A172 (cell line): ENCODE measurements at regions not wholly inside any gene's neighbourhood (a gene's known extent, or its start where the extent isn't known, plus 50 kb on each side); places are given as distances from the start of the nearest gene placed in this dataset.
"Not testable (repeated sequence)": the region's sequence is repeated elsewhere in the genome, so short reads cannot be mapped to it uniquely, and the experiment has no call there.

Experiments used
- DNase-seq: peaks from one replicate; pipeline ENCODE4 v3.0.0-alpha.2; 2015; ENCODE audit warnings: low spot score

DNA sequence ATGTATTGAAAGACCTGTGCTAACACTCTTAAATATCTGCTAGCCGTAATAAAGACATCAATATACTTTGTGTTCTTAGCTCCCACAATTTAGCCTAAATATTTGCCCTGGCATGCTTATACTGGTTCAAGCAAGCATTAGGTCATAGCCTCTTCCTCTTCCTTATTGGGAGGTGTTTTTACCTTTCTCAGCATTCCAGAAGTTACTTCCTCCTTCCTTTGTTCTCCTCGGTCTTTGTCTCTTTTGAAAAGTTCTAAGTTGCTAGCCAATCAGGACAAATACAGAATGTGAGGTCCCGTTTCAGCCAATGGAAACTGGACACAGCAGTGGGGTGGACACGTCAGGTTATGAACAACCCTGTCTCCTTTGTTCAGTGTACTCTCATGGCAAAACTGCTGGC, 2543.6 kb downstream of the PCDH9 start:
- DNase-seq: not testable (repeated sequence)

- no peak for DNase-seq
Measured at GRCh38 chr13:64684685-64685431, 2545.3 kb downstream of the PCDH9 start.

- no peak for DNase-seq
Measured at GRCh38 chr13:64684108-64684507, 2546.0 kb downstream of the PCDH9 start.

DNA sequence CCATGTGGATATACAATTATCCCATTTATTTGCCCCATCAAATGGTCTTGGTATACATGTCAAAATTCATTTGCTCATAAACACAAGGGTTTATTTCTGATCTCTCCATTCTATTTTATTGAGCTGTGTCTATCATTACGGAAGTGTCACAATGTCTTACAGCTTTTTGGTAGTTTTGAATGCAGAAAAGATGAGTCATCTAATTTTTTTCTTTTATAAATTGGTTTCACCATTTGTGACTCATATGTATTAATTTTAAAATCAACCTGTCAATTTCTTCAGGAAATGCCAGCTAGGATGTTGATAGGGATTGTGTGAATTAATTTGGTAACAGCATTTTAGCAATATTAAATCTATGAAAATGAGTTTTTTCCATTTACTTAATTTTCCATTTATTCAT, 2549.4 kb downstream of the PCDH9 start:
- no peak for DNase-seq

DNA sequence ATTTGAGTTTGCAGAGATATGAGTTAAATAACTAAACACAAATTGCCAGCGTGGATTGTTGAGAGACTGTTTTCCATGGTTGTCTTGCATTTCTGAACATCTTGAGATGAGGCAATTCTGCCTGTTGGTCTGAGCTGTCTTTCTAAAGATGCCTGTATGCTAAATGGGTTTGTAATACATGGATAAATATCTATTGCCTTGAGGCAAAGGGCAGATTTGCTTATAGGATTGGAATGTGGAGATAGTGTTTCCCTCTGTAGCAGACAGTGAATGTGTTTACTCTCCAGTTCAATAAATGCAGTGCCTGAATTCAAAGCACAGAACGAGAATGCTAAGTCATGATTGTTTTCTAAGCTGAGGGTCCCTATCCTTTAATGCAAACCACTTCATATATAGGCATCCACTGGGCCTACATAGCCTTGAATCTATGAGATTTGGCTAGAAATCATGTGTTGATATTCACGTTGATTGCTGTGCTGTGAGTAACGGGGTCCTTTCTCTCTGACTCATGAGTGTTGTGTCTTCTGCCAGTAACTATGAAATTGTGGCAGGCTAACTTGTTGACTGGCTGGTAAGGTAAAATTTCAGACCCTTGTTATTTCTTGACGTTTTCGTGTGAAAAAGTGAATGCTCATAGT, 2554.8 kb downstream of the PCDH9 start:
- peak; percentile 21 for DNase-seq

GRCh38 chr13:64674126-64674525, 2556.0 kb downstream of the PCDH9 start:
- no peak for DNase-seq

DNA sequence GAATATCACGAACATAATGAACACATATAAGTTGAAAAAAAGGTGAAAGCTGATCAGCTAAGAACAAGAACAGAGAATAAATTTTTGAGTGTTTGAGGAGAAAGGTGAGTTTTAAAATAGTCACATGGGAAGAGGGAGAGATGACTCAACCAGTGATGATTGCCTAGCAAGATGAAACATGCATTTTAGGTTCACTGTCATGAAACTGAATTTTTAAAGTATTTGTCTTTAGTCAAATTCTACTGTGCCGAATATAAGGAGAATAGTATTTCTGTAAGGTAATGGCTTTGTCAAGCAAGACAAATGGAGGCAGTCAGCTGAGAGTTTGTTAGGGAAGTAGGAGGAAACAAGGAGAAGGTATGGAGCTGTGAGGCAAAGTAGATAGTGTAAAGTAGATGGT, 2557.4 kb downstream of the PCDH9 start:
- no peak for DNase-seq

DNA sequence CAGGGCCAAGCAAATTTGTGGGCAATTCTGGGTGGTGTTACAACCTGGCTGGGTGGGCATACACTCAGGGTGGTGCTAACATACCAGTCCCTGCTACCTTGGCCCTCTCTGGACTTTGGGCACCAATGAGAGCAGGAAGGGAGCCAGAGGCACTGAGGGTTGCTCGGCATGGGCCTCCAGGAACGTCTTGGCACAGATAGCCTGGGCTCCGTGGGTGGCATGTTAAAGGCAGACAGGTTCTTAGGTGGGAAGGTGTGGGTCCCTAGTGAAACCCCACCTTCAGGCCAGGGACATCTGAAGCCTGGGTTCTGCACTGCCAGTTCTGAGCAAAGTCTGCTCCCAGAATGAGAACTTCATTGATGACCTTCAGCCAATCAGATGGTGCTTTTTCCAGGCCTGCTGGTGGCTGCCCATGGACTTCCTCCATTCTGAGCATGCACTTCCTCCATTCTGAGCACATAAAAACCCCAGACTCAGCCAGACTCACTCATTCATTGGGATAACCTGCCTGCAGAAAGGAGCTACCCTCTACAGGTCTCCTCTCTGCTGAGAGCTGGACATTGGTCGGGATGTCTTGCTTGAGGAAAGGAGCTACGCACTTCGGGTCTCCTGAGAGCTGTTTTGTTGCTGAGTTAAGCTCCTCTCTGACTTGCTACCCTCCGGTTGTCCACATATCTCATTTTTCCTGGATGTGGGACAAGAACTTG, 2567.1 kb downstream of the PCDH9 start:
- no peak for DNase-seq

DNA sequence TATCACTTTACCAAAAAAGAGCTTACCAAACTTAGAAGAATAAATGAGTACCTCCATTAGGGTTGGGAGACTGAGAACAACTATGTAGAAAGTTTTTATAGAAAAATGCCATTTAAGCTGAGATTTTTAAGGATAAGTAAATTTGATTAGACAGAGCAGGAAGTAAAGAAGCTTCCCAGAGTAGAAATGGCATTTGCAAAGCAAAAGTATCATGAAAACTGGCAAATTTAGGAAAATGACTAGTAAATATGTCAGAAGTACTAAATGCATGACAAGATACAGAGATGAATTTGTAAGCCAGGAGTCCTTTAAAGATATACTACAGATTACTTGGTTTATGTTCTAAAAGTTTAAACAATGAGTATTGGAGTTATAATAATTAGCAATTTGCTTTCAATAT, 2581.8 kb downstream of the PCDH9 start:
- DNase-seq: no peak

DNA sequence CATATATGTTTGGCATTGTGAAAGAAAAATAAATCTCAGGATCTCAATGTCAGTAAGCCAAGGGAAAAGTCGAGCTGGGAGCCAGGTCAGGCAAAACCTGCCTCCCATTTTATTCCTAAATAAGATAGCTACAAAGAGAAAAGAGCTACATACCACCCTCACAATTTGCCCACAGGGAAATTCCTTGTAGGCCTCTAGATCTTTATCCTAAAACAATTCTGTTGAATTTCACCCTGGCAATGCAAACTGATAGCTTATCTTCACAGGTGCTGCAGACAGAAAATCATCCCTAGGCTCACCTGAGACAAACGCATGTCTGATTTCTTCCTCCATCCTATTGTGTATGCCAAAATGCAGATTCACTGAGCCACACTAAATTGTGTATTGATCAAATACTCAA, 2587.1 kb downstream of the PCDH9 start:
- no peak for DNase-seq

DNA sequence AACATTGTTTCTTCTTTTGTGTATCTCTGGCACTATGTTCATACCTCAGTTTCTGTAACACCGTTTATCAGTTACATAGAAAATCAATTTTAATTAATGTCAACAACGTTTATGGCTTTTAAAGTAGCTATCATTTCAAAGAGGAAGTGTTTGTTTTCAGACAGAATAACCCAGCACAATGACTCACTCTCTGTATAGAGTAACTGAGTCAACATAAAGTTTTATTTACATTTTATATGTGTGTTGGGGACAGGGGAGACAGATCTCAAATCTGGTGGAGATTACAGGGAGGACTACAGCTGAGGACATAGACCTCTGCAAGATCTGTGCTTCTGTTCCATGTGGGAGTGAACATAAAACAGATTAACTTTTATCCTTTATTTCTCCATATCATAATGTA, 2590.1 kb downstream of the PCDH9 start:
- no peak for DNase-seq

DNA sequence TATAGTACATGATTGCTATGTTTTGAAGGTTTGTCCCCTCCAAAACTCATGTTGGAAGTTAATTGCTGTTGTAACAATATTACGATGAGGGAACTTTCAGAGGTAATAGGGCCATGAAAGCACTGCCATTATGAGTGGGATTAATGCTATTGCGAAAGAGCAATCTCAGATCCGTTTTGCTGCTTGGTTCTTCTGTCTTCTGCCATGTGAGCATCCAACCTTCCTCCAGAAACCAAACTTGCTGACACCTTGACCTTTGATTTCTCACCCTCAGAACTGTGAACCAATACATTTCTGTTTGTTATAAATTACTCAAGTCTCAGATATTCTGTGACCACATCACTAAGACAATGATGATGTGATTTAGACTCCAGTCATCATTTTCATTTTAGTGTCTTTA, 2590.9 kb downstream of the PCDH9 start:
- DNase-seq: no peak

- peak; percentile 2 for DNase-seq
Measured at GRCh38 chr13:64633948-64634347, 2596.2 kb downstream of the PCDH9 start.

- DNase-seq: no peak
Measured at GRCh38 chr13:64627654-64628053, 2602.5 kb downstream of the PCDH9 start.

DNA sequence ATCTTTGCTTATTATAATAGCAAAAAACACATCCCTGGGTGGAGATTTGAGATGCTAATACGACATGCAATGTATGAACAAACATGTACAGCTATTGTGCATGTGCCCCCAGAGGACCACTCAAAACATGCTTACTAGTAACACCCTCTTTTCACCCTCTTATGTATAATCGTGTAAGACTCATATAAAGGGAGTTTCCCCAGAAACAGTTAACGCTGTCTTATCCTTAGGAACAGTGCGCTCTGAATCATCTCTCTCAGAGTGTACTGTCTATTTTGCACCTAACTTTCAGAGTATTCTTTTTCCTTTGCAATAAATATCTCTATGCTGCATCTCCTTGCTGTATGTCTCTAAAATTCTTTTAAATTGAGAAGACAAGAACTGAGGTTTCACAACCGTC, 2604.0 kb downstream of the PCDH9 start:
- DNase-seq: no peak

GRCh38 chr13:64617231-64617630, 2612.9 kb downstream of the PCDH9 start:
- DNase-seq: no peak

- DNase-seq: peak; percentile 3
Measured at GRCh38 chr13:64591971-64592370, 2638.2 kb downstream of the PCDH9 start.

- no peak for DNase-seq
Measured at GRCh38 chr13:64579331-64579730, 2650.8 kb downstream of the PCDH9 start.

- DNase-seq: no peak
Measured at GRCh38 chr13:64568748-64569147, 2661.4 kb downstream of the PCDH9 start.

- not testable (repeated sequence) for DNase-seq
Measured at GRCh38 chr13:64558031-64558430, 2672.1 kb downstream of the PCDH9 start.

GRCh38 chr13:64556376-64556775, 2673.8 kb downstream of the PCDH9 start:
- DNase-seq: no peak

DNA sequence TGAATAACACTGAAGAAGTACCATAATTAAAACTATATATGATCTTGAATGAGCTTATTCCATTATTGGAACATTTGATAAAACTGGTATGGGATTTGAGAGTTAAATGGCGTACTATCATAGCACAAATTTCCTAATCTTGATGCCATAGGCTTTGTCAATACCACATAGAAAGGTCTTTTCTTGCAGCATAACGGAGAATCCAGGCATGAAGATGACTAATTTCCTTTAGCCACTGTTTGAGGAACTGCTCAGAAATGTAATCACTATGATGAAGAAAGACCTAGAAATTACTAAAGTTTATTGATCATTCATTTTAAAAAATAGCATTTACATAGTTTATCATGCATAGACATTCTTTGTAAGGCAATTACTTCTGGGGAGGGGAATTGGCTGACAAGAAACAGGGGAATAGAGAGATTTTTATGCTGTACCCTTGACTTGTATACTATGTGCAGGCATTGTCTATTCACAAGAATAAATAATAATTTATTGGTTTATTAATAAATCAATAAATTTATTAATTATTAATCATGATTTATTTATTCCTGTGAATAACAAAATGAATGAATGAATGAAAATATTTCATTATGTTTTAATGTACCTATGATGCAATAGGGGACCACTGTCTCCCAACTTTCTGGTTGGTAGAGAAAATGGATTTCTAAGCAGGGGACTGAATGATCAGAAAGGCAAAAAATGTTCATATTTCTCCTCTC, 2676.6 kb downstream of the PCDH9 start:
- DNase-seq: no peak
